Thyroid gland (tissue), 4 donors: ENCODE measurements at regions not wholly inside any gene's neighbourhood (a gene's known extent, or its start where the extent isn't known, plus 50 kb on each side); places are given as distances from the start of the nearest gene placed in this dataset.

Experiments
- DNase-seq, 2 donors: peaks; one replicate each; pipeline ENCODE4 v3.0.0-alpha.2; 2019
- H3K27ac ChIP-seq, 3 donors: fragments of 200-600 bp; sonication (generic); 1 replicate in 2 of 3; 2 replicates in 1 of 3; pipeline ENCODE4 v1.5.1; 2016 to 2019; ENCODE audit warnings: mild to moderate bottlenecking in 1 of 3, moderate library complexity in 1 of 3
- H3K27me3 ChIP-seq: fragments of 200-600 bp; sonication (generic); one replicate; pipeline ENCODE4 v1.5.1; 2019
- H3K36me3 ChIP-seq, 2 donors: fragments of 200-600 bp; sonication (generic); one replicate each; pipeline ENCODE4 v1.5.1; 2016 to 2019
- H3K4me1 ChIP-seq, 2 donors: fragments of 200-600 bp; sonication (generic); one replicate each; pipeline ENCODE4 v1.5.1; 2017 to 2019
- H3K4me3 ChIP-seq, 3 donors: fragments of 200-600 bp; sonication (generic); replicated peaks in 1 of 3; 1 replicate in 2 of 3; 2 replicates in 1 of 3; pipeline ENCODE4 v1.5.1; 2016; ENCODE audit warnings: mild to moderate bottlenecking in 1 of 3
- H3K9me3 ChIP-seq: fragments of 200-600 bp; sonication (generic); one replicate; pipeline ENCODE4 v1.5.1; 2017
- POLR2A ChIP-seq, 2 donors: fragments of 450-650 bp; IDR thresholded peaks; one replicate each; pipeline ENCODE4 v1.6.1; 2017; ENCODE audit warnings: antibody characterized with exemption in 2 of 2, mild to moderate bottlenecking in 2 of 2, moderate library complexity in 1 of 2
- WGBS, 2 donors: methylation state at CpG; one replicate each; pipeline ENCODE4 v1.1.5; 2017; 5-methylcytosine and 5-hydroxymethylcytosine counted together
- intact Hi-C: fragments of 100-400 bp; cut with DNase I; formaldehyde crosslinking; loops from one replicate; pipeline ENCODE4 v1.15.1; 2023
- TF ChIP-seq, protein P1 (sequence below), 6 experiments: fragments of 200-600 bp in 3 of 6; fragments of 450-650 bp in 3 of 6; sonication (generic) in 3 of 6; IDR thresholded peaks; one replicate each; pipeline ENCODE4 v1.5.1; 2016 to 2019; ENCODE audit warnings: antibody characterized with exemption in 6 of 6, mild to moderate bottlenecking in 2 of 6, inconsistent platforms in 1 of 6, moderate library complexity in 1 of 6

DNA sequence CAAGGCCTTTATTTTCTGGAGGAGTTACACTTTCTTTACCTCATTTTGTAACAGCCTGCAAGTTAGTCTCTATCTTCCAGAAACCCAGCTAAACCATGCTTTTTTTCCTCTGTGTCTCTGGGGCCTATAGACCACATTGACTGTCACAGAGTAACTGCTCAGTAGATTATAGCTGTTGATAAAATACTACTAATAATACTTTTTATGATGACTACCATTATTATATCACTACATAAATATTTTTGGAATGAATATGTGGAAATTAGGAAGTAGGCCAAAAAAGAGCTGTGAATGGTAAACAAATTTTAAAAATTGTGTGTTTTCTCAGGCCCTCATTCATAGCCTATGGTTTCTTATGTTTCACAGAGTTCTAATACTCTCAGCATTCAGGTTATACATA is 233.1 kb upstream of the USP24 start:
- Histone ChIP-seq H3K4me1 (peaks cover 0 to 5% of the 10 kb centered on the region in 2 donors), H3K36me3 (no peaks in the 10 kb centered on the region), H3K27me3 (no peaks in the 10 kb centered on the region), H3K9me3 (no peaks in the 10 kb centered on the region), H3K4me3 (no peak overlapping the region), H3K27ac (no peak overlapping the region)
- intact Hi-C loops: no loop called here
- DNase-seq: no peak
- no peak for TF ChIP-seq POLR2A (IDR thresholded peaks at IDR 0.05)
- TF ChIP-seq, protein P1, sequence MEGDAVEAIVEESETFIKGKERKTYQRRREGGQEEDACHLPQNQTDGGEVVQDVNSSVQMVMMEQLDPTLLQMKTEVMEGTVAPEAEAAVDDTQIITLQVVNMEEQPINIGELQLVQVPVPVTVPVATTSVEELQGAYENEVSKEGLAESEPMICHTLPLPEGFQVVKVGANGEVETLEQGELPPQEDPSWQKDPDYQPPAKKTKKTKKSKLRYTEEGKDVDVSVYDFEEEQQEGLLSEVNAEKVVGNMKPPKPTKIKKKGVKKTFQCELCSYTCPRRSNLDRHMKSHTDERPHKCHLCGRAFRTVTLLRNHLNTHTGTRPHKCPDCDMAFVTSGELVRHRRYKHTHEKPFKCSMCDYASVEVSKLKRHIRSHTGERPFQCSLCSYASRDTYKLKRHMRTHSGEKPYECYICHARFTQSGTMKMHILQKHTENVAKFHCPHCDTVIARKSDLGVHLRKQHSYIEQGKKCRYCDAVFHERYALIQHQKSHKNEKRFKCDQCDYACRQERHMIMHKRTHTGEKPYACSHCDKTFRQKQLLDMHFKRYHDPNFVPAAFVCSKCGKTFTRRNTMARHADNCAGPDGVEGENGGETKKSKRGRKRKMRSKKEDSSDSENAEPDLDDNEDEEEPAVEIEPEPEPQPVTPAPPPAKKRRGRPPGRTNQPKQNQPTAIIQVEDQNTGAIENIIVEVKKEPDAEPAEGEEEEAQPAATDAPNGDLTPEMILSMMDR (IDR thresholded peaks at IDR 0.05): no peak

- intact Hi-C loops: no loop called here
- DNase-seq: no peak
- H3K27ac ChIP-seq: no peak overlapping the region
- no peaks in the 10 kb centered on the region for H3K27me3 ChIP-seq
- WGBS, 2 donors: 60 to 76% methylated on average over 2 of the region's 2 CpGs
- H3K9me3 ChIP-seq: no peaks in the 10 kb centered on the region
- no peaks in the 10 kb centered on the region for H3K36me3 ChIP-seq
- H3K4me3 ChIP-seq: no peak overlapping the region
- H3K4me1 ChIP-seq: peaks cover 0 to 5% of the 10 kb centered on the region in 2 donors
- TF ChIP-seq, protein P1 (IDR thresholded peaks at IDR 0.05): no peak
- no peak for TF ChIP-seq POLR2A (IDR thresholded peaks at IDR 0.05)
These were observed 232.3 kb upstream of the USP24 start for GRCh38 chr1:55447488-55447887.

GRCh38 chr1:55446351-55446750 is 231.2 kb upstream of the USP24 start:
- DNase-seq: no peak
- WGBS, 2 donors: 88 to 95% methylated on average over 2 of the region's 2 CpGs

DNA sequence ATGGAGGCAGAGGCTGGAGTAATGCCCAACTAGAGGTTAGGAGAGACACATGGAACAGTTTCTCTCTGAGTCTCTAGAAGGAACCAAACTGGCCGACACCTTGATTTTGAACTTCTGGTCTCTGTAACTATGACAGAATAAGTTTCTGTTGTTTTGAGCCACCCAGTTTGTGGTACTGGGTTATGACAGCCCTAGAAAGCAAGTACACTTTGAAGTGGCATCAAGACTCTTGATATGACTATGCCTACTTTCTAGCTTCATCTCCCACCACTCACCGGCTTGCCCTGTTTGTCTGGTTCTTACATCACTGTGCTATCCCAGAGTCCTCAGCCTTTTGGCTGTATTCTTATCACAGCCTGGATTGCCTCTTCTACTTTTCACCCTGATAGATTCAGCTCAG is 230.3 kb upstream of the USP24 start:
- no peak overlapping the region for H3K27ac ChIP-seq
- peaks cover 0 to 5% of the 10 kb centered on the region in 2 donors for H3K4me1 ChIP-seq
- no peaks in the 10 kb centered on the region for H3K9me3 ChIP-seq
- no peaks in the 10 kb centered on the region for H3K36me3 ChIP-seq
- no peak for DNase-seq
- WGBS, 2 donors: 84 to 89% methylated on average over 2 of the region's 2 CpGs
- intact Hi-C loops: no loop called here
- TF ChIP-seq POLR2A (IDR thresholded peaks at IDR 0.05): no peak
- TF ChIP-seq, protein P1 (IDR thresholded peaks at IDR 0.05): no peak
- no peaks in the 10 kb centered on the region for H3K27me3 ChIP-seq
- H3K4me3 ChIP-seq: no peak overlapping the region

More at GRCh38 chr1:55446351-55446750, 231.2 kb upstream of the USP24 start:
- Histone ChIP-seq H3K36me3 (no peaks in the 10 kb centered on the region), H3K4me3 (no peak overlapping the region), H3K4me1 (peaks cover 0 to 5% of the 10 kb centered on the region in 2 donors), H3K27me3 (no peaks in the 10 kb centered on the region), H3K27ac (no peak overlapping the region), H3K9me3 (no peaks in the 10 kb centered on the region)
- no peak for TF ChIP-seq POLR2A (IDR thresholded peaks at IDR 0.05)
- TF ChIP-seq, protein P1 (IDR thresholded peaks at IDR 0.05): no peak
- intact Hi-C loops: no loop called here

GRCh38 chr1:55444667-55445066 is 229.5 kb upstream of the USP24 start:
- Histone ChIP-seq H3K4me3 (no peak overlapping the region), H3K27me3 (no peaks in the 10 kb centered on the region), H3K27ac (peak overlapping the region in 1 of 3 donors; percentile 51), H3K4me1 (peaks cover 0 to 5% of the 10 kb centered on the region in 2 donors), H3K36me3 (no peaks in the 10 kb centered on the region), H3K9me3 (no peaks in the 10 kb centered on the region)
- no peak for TF ChIP-seq POLR2A (IDR thresholded peaks at IDR 0.05)
- TF ChIP-seq, protein P1 (IDR thresholded peaks at IDR 0.05): no peak
- 80 to 100% methylated on average over 1 of the region's 1 CpG for WGBS, 2 donors
- intact Hi-C loops: no loop called here
- DNase-seq: no peak
